ENCODE measurements at regions not wholly inside any gene's neighbourhood (a gene's known extent, or its start where the extent isn't known, plus 50 kb on each side); places are given as distances from the start of the nearest gene placed in this dataset.

DNA sequence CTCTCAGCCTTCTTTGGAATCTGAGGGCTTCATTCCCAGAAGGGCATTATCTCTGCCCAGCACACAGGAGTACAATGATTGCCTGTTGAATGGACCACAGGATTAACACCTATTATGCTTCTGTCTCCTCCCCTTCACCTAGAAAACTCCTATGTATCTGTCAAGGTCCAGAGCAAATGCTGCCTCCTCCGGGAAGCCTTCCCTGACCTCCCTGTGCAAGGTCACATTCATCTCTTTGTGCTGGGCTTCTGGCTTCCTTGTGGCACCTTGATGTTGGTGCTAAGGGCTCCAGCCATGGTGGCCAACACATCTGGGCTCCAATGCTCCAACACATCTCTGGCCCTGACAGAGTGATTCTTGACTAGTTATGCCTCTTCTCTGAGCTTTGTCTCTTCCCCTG, 49.9 kb upstream of the ATP2B2 start:
- Histone ChIP-seq H3K4me3 (no peak overlapping the region), H3K4me1 (peaks cover 55 to 57% of the 10 kb centered on the region in 2 donors)
- TF ChIP-seq, protein P1, sequence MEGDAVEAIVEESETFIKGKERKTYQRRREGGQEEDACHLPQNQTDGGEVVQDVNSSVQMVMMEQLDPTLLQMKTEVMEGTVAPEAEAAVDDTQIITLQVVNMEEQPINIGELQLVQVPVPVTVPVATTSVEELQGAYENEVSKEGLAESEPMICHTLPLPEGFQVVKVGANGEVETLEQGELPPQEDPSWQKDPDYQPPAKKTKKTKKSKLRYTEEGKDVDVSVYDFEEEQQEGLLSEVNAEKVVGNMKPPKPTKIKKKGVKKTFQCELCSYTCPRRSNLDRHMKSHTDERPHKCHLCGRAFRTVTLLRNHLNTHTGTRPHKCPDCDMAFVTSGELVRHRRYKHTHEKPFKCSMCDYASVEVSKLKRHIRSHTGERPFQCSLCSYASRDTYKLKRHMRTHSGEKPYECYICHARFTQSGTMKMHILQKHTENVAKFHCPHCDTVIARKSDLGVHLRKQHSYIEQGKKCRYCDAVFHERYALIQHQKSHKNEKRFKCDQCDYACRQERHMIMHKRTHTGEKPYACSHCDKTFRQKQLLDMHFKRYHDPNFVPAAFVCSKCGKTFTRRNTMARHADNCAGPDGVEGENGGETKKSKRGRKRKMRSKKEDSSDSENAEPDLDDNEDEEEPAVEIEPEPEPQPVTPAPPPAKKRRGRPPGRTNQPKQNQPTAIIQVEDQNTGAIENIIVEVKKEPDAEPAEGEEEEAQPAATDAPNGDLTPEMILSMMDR (IDR thresholded peaks at IDR 0.05 in 4 of 5, conservative IDR thresholded peaks at IDR 0.05 in 1 of 5) = no peak
- TF ChIP-seq POLR2A (IDR thresholded peaks at IDR 0.05) = no peak

DNA sequence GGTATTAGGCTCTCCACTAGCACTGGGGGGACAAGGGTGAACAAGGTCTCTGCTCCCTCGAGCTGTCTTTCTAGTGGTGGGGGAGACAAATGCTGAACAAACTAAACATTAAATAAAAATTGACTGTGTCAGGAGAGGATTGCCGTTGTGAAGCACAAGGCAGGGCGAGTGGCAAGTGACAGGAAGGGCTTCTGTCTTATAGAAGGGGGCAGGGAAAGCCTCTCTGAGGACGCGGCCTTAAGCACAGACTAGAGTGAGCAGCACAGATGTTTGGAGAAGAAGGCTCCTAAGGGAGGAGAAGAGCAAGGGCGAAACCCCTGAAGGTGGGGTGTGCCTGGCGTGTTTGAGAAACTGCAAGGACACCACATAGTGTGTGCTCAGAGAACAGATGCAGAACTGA, 50.9 kb upstream of the ATP2B2 start:
- Histone ChIP-seq H3K27ac (no peak overlapping the region), H3K4me1 (peaks cover 45 to 47% of the 10 kb centered on the region in 2 donors), H3K9me3 (no peaks in the 10 kb centered on the region), H3K36me3 (no peaks in the 10 kb centered on the region), H3K27me3 (no peaks in the 10 kb centered on the region), H3K4me3 (no peak overlapping the region)
- intact Hi-C loops (cut with DNase I; ENCODE audit: low total_unique reads) = loop anchor here (10.0 kb wide), 1 partner anchor 122 kb away; no protein-coding TSS in a partner anchor
- in situ Hi-C loops (cut with MboI; ENCODE audit: low sequenced_read_pairs in 4 of 4) = no loop called here
- TF ChIP-seq, protein P1 (IDR thresholded peaks at IDR 0.05 in 4 of 5, conservative IDR thresholded peaks at IDR 0.05 in 1 of 5) = no peak
- TF ChIP-seq POLR2A (IDR thresholded peaks at IDR 0.05) = no peak
- ATAC-seq = no peak
- no peak for DNase-seq

More for the DNA sequence above, 49.9 kb upstream of the ATP2B2 start:
- no peak overlapping the region for H3K27ac ChIP-seq
- in situ Hi-C loops (cut with MboI; ENCODE audit: low sequenced_read_pairs in 4 of 4) (no loop called here), intact Hi-C loops (cut with DNase I; ENCODE audit: low total_unique reads) (loop anchor here (10.0 kb wide), 1 partner anchor 120 kb away; no protein-coding TSS in a partner anchor)
- H3K27me3 ChIP-seq = no peaks in the 10 kb centered on the region
- ATAC-seq = no peak
- no peaks in the 10 kb centered on the region for H3K9me3 ChIP-seq
- no peak for DNase-seq
- no peaks in the 10 kb centered on the region for H3K36me3 ChIP-seq

DNA sequence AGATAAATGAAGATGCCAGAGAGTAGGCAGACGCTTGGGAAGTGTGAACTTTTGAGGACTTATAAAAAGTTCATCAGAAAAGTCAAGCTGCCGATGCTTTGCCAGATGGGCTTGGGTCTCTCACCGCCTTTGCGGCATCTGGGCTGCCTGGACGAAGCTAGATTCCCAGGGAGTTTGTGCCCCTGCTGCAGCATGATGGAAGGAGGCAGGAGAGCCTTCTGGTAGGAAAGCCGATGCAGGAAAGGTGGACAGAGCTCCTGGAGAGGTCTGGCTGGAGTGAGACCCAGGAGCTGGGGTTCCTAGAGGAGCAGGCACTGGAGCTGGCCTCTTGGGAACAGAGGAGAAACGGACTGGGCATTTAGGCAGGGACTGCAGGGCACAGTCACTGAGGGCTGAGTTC, 51.9 kb upstream of the ATP2B2 start:
- DNase-seq (no peak), ATAC-seq (no peak)
- intact Hi-C loops (cut with DNase I; ENCODE audit: low total_unique reads) (loop anchor here (10.0 kb wide), 1 partner anchor 122 kb away; no protein-coding TSS in a partner anchor), in situ Hi-C loops (cut with MboI; ENCODE audit: low sequenced_read_pairs in 4 of 4) (no loop called here)
- no peak overlapping the region for H3K27ac ChIP-seq
- H3K4me3 ChIP-seq = no peak overlapping the region
- peaks cover 37 to 39% of the 10 kb centered on the region in 2 donors for H3K4me1 ChIP-seq
- no peaks in the 10 kb centered on the region for H3K9me3 ChIP-seq
- TF ChIP-seq POLR2A (IDR thresholded peaks at IDR 0.05) = no peak
- TF ChIP-seq, protein P1 (IDR thresholded peaks at IDR 0.05 in 4 of 5, conservative IDR thresholded peaks at IDR 0.05 in 1 of 5) = no peak
- H3K36me3 ChIP-seq = no peaks in the 10 kb centered on the region
- no peaks in the 10 kb centered on the region for H3K27me3 ChIP-seq

DNA sequence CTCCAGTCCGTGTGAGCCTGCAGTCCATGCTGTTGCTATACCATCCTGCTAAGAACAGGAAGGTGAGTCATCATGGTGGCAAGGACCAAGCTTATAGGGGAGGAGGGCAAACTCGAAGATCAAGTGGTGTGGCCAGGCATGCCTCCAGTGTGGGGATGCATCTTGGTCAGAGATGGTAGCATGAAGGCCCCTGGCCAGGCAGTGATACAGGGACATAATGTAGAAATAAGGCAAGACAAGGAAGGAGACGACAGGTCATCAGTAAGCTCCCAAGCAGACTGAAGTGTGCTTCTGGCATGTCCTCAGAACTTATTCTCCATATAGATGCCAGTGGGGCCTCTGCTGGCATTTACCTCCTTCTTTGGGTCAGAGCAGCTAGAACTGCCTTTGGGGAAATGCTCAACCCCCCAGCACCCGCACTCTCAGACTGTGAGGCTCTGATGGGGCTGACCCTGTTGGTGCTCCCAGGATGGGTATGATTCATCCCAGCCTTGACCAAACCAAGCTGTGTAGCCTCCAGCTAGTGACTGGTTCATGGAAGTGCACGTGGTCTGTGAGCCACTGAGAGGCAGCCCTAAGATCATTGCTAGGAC, 52.5 kb upstream of the ATP2B2 start:
- H3K27ac ChIP-seq = peak overlapping the region; percentile 66 to 81 (median 70)
- in situ Hi-C loops (cut with MboI; ENCODE audit: low sequenced_read_pairs in 4 of 4) = no loop called here
- peak; percentile 70 to 75 for ATAC-seq

DNA sequence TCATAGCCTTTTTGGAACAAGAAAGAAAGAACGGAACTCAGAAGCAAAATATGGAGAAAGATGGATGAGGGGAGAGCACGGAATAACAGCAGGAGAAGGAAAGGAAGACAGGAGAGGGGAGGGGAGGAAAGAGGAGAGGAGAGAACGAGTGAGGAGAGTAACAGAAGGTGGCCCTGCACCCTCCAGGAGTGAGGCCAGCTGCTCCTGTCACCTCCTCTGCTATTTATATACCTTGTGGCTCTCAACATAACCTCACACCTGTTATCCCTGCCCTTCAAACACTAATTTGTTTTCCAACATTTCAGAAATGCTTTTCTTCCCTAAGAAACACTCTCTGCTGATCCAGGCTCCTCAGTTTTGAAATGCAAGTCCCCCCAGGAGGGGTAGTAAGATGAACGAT, 53.4 kb upstream of the ATP2B2 start:
- peak; percentile 53 to 69 for DNase-seq
- Histone ChIP-seq H3K36me3 (no peaks in the 10 kb centered on the region), H3K27ac (peak overlapping the region; percentile 66 to 81 (median 70)), H3K9me3 (no peaks in the 10 kb centered on the region), H3K27me3 (no peaks in the 10 kb centered on the region), H3K4me3 (no peak overlapping the region), H3K4me1 (peaks cover 29 to 39% of the 10 kb centered on the region in 2 donors)
- in situ Hi-C loops (cut with MboI; ENCODE audit: low sequenced_read_pairs in 4 of 4) = no loop called here
- intact Hi-C loops (cut with DNase I; ENCODE audit: low total_unique reads) = loop anchor here (10.0 kb wide), 1 partner anchor 124 kb away; no protein-coding TSS in a partner anchor
- TF ChIP-seq, protein P1 (IDR thresholded peaks at IDR 0.05 in 4 of 5, conservative IDR thresholded peaks at IDR 0.05 in 1 of 5) = no peak
- no peak for TF ChIP-seq POLR2A (IDR thresholded peaks at IDR 0.05)
- ATAC-seq = peak; percentile 91 to 97

More for the DNA sequence above, 52.5 kb upstream of the ATP2B2 start:
- DNase-seq = peak in 1 of 2 donors; percentile 25
- no peak overlapping the region for H3K4me3 ChIP-seq
- no peaks in the 10 kb centered on the region for H3K27me3 ChIP-seq
- no peaks in the 10 kb centered on the region for H3K9me3 ChIP-seq
- no peak for TF ChIP-seq POLR2A (IDR thresholded peaks at IDR 0.05)
- H3K36me3 ChIP-seq = no peaks in the 10 kb centered on the region
- intact Hi-C loops (cut with DNase I; ENCODE audit: low total_unique reads) = loop anchor here (10.0 kb wide), 1 partner anchor 123 kb away; no protein-coding TSS in a partner anchor
- peaks cover 31 to 39% of the 10 kb centered on the region in 2 donors for H3K4me1 ChIP-seq
